DOHH2 (cell line): ENCODE measurements at regions not wholly inside any gene's neighbourhood (a gene's known extent, or its start where the extent isn't known, plus 50 kb on each side); places are given as distances from the start of the nearest gene placed in this dataset.
"Not testable (repeated sequence)": the region's sequence is repeated elsewhere in the genome, so short reads cannot be mapped to it uniquely, and the experiment has no call there.

Source experiments
- CTCF ChIP-seq: fragments of 200-600 bp; sonication (generic); IDR thresholded peaks from one replicate; pipeline ENCODE4 v1.5.1; 2014; ENCODE audit warnings: antibody characterized with exemption, mild to moderate bottlenecking, low read depth, low read length; ENCODE audit not compliant: poor library complexity, severe bottlenecking
- EZH2phosphoT487 ChIP-seq: fragments of 200-600 bp; sonication (generic); IDR thresholded peaks from 2 replicates; pipeline ENCODE4 v1.6.1; 2017; ENCODE audit warnings: borderline replicate concordance, mild to moderate bottlenecking, antibody characterized with exemption, low read length, moderate library complexity, mixed read lengths

DNA sequence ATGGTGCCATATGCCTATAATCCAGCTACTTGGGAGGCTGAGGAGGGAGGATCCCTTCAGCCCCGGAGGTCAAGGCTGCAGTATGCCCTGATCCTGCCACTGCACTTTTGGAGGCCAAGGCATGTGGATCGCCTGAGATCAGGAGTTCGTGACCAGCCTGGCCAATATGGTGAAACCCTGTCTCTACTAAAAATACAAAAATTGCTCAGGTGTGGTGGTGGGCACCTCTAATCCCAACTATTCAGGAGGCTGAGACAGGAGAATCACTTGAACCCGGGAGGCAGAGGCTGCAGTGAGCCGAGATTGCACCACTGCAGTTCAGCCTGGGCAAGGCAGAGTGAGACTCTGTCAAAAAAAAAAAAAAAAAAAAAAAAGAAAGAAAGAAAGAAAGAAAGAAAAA is 390.5 kb downstream of the CNTNAP3B start:
- TF ChIP-seq CTCF, EZH2phosphoT487: not testable (repeated sequence)
